WI38 (cell line): ENCODE measurements at regions not wholly inside any gene's neighbourhood (a gene's known extent, or its start where the extent isn't known, plus 50 kb on each side); places are given as distances from the start of the nearest gene placed in this dataset.

Source experiments
- H3K4me3 ChIP-seq: 2 replicates; pipeline ENCODE4 v1.5.1; 2011; ENCODE audit warnings: low read depth, mild to moderate bottlenecking, control low read depth, low read length
- CTCF ChIP-seq: IDR thresholded peaks from 2 replicates; pipeline ENCODE4 v1.5.1; 2012; ENCODE audit warnings: low read depth, mild to moderate bottlenecking, control low read depth, low read length

DNA sequence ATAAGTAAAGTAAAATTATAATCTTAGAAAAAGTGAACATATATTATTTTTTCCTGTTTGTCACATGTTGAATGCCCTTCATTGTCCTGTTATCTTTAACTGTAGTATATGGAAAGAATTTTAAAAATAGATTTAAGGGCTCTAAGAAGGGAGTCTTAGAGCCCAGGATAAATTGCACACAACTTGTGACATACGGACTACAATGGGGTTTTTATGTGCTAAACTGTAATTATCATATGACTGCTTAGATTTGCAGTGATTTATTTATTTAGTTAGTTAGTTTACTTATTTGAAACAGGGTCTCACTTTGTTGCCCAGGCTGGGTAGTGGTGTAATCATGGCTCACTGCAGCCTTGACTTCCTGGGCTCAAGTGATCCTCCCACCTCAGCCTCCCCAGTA is 187.8 kb upstream of the HMGA2 start:
- TF ChIP-seq CTCF = no peak
- no peak overlapping the region for H3K4me3 ChIP-seq

- no peak overlapping the region for H3K4me3 ChIP-seq
- no peak for TF ChIP-seq CTCF
Observed at GRCh38 chr12:65637150-65637549, 187.1 kb upstream of the HMGA2 start.

GRCh38 chr12:65637774-65638173 is 186.5 kb upstream of the HMGA2 start:
- H3K4me3 ChIP-seq = no peak overlapping the region
- no peak for TF ChIP-seq CTCF

DNA sequence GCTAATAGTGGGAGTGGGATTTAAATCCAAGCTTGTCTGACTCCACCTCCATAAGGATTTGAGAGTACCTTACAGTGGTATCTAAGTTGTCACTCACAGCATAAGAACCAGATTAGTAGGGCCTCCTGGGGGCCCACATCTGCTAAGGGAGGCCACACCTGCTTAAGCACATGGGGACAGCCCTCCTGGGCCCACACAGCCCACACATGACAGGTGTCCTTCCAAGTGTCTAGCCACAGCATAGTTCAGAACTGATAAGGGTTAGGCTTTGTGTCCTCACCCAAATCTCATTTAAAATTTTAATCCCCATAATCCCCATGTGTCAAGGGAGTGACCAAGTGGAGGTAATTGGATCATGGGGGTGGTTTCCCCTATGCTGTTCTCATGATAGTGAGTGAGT is 186.0 kb upstream of the HMGA2 start:
- no peak overlapping the region for H3K4me3 ChIP-seq
- TF ChIP-seq CTCF = no peak

DNA sequence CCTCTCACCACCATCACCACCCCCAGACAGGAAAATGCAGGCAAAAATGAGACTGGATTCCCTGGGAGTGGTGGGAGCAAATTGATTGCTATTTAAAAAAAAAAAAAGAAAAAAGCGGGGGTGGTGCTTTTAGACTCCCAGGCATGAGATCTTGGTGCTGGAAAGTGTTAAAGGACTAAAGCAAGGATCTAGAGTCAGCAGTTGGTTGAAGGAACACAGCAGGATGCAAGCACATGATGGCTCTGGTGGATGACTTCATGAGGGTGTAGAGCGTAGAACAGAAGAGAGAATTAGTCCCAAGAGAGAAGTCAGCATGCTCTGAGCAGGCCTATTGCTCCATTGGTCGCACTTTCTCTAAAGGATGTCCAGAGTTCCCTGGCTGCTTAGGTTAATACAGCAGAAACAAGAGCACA is 183.8 kb upstream of the HMGA2 start:
- no peak for TF ChIP-seq CTCF
- H3K4me3 ChIP-seq = no peak overlapping the region

DNA sequence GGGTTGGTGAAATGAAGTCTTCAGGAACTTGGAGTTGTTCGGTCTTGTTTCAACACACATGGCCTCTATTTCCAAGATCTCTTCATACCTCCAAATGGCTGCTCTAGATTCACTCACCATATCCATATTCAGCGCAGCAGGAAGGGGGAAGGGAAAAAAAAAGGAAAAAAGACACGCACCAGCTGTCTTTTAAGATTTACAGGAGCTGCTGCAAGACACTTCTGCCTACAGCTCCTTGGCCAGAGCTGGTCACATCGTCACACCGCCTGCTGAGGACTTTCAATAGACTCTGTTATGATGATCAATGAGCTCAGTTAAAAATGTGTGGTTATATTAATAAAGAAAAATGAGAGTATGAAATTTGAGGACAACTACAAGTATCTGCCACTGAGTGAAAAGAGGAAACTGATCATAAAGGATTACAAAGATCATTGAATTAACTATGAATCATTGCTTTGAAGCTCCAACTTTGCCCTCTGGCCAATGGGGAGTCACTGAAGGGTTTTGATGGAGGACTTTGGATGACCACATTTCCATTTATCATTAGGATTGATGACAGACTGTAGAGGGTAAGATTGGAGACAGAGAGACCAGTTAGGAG is 182.1 kb upstream of the HMGA2 start:
- no peak for TF ChIP-seq CTCF
- no peak overlapping the region for H3K4me3 ChIP-seq

- TF ChIP-seq CTCF = no peak
Observed at GRCh38 chr12:65643171-65643570, 181.1 kb upstream of the HMGA2 start.

More at GRCh38 chr12:65643171-65643570, 181.1 kb upstream of the HMGA2 start:
- no peak overlapping the region for H3K4me3 ChIP-seq
